Prostate gland (tissue), 2 donors: ENCODE measurements at regions not wholly inside any gene's neighbourhood (a gene's known extent, or its start where the extent isn't known, plus 50 kb on each side); places are given as distances from the start of the nearest gene placed in this dataset.
"Not testable (repeated sequence)": the region's sequence is repeated elsewhere in the genome, so short reads cannot be mapped to it uniquely, and the experiment has no call there.

Source experiments
- POLR2A ChIP-seq: fragments of 450-650 bp; IDR thresholded peaks from one replicate; pipeline ENCODE4 v1.6.1; 2016; ENCODE audit warnings: antibody characterized with exemption, mild to moderate bottlenecking
- TF ChIP-seq, protein P1 (sequence below), 4 experiments: fragments of 200-600 bp in 2 of 4; fragments of 450-650 bp in 2 of 4; sonication (generic) in 2 of 4; IDR thresholded peaks; 1 replicate in 3 of 4; 2 replicates in 1 of 4; pipeline ENCODE4 v1.5.1; 2016 to 2019; ENCODE audit warnings: antibody characterized with exemption in 4 of 4, mild to moderate bottlenecking in 2 of 4, moderate library complexity in 2 of 4

DNA sequence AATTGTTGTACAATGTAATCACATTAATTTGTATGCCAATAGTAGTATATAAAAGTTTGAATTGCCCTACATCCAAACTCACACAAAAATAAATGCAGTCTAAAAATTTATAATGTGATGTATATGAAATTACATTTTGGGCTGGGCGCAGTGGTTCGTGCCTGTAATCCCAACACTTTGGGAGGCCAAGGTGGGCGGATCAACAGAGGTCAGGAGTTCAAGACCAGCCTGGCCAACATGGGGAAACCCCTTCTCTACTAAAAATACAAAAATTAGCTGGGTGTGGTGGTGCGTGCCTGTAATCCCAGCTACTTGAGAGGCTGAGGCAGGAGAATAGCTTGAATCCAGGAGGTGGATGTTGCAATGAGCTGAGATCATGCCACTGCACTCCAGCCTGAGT, 503.6 kb upstream of the TPTE start:
- TF ChIP-seq, protein P1, sequence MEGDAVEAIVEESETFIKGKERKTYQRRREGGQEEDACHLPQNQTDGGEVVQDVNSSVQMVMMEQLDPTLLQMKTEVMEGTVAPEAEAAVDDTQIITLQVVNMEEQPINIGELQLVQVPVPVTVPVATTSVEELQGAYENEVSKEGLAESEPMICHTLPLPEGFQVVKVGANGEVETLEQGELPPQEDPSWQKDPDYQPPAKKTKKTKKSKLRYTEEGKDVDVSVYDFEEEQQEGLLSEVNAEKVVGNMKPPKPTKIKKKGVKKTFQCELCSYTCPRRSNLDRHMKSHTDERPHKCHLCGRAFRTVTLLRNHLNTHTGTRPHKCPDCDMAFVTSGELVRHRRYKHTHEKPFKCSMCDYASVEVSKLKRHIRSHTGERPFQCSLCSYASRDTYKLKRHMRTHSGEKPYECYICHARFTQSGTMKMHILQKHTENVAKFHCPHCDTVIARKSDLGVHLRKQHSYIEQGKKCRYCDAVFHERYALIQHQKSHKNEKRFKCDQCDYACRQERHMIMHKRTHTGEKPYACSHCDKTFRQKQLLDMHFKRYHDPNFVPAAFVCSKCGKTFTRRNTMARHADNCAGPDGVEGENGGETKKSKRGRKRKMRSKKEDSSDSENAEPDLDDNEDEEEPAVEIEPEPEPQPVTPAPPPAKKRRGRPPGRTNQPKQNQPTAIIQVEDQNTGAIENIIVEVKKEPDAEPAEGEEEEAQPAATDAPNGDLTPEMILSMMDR (IDR thresholded peaks at IDR 0.05) = not testable (repeated sequence)
- not testable (repeated sequence) for TF ChIP-seq POLR2A
